ENCODE measurements at regions not wholly inside any gene's neighbourhood (a gene's known extent, or its start where the extent isn't known, plus 50 kb on each side); places are given as distances from the start of the nearest gene placed in this dataset.

GRCh38 chr3:76724706-76725105, 315.2 kb upstream of the ROBO2 start:
- Histone ChIP-seq H3K4me2 (ENCODE audit: low read length) (no peak overlapping the region), H3K4me1 (ENCODE audit: insufficient read depth, low read length, poor library complexity, severe bottlenecking) (no peaks in the 10 kb centered on the region), H3K27ac (ENCODE audit: low read depth, low read length, poor library complexity, severe bottlenecking) (no peak overlapping the region), H3K9me3 (ENCODE audit: low read length) (no peaks in the 10 kb centered on the region), H3K36me3 (ENCODE audit: insufficient read depth, low read length) (no peaks in the 10 kb centered on the region), H2AFZ (ENCODE audit: low read length) (no peak overlapping the region), H3K9me2 (ENCODE audit: insufficient read depth, low read length) (no peaks in the 10 kb centered on the region), H3K4me3 (ENCODE audit: low read depth, low read length, poor library complexity, severe bottlenecking) (no peak overlapping the region), H3K79me2 (ENCODE audit: insufficient read depth, low read depth, low read length) (no peaks in the 10 kb centered on the region), H4K20me1 (ENCODE audit: insufficient read depth, low read length) (no peaks in the 10 kb centered on the region)
- DNase-seq (ENCODE audit: low spot score) = no peak
- ChIA-PET POLR2A (no interaction called here), CTCF (ENCODE audit: unreplicated experiment) (no interaction called here)
- BruUV-seq (replicated peaks) = no TSS peak
- TF ChIP-seq EZH2phosphoT487 (IDR thresholded peaks at IDR 0.05; ENCODE audit: borderline replicate concordance, low read depth, low read length) = no peak
- no peak for TF ChIP-seq CTCF (conservative IDR thresholded peaks at IDR 0.05; ENCODE audit: low read length)
- intact Hi-C loops (cut with micrococcal nuclease; ENCODE audit: unreplicated experiment) = no loop called here

GRCh38 chr3:76726034-76726433, 313.9 kb upstream of the ROBO2 start:
- no peaks in the 10 kb centered on the region for H3K9me2 ChIP-seq (ENCODE audit: insufficient read depth, low read length)
- H3K4me2 ChIP-seq (ENCODE audit: low read length) = no peak overlapping the region
- H4K20me1 ChIP-seq (ENCODE audit: insufficient read depth, low read length) = no peaks in the 10 kb centered on the region
- intact Hi-C loops (cut with micrococcal nuclease; ENCODE audit: unreplicated experiment) = no loop called here
- TF ChIP-seq EZH2phosphoT487 (IDR thresholded peaks at IDR 0.05; ENCODE audit: borderline replicate concordance, low read depth, low read length) (no peak), CTCF (conservative IDR thresholded peaks at IDR 0.05; ENCODE audit: low read length) (no peak)
- no TSS peak for BruUV-seq (replicated peaks)
- H3K4me1 ChIP-seq (ENCODE audit: insufficient read depth, low read length, poor library complexity, severe bottlenecking) = no peaks in the 10 kb centered on the region
- no peak overlapping the region for H2AFZ ChIP-seq (ENCODE audit: low read length)
- no peaks in the 10 kb centered on the region for H3K36me3 ChIP-seq (ENCODE audit: insufficient read depth, low read length)
- H3K27ac ChIP-seq (ENCODE audit: low read depth, low read length, poor library complexity, severe bottlenecking) = no peak overlapping the region
- DNase-seq (ENCODE audit: low spot score) = no peak
- ChIA-PET CTCF (ENCODE audit: unreplicated experiment) (no interaction called here), POLR2A (interaction anchor here (0.5 kb wide), 1 partner anchor 120 kb away, joined by 3 read pairs; no protein-coding TSS in a partner anchor)
- H3K79me2 ChIP-seq (ENCODE audit: insufficient read depth, low read depth, low read length) = no peaks in the 10 kb centered on the region
- H3K9me3 ChIP-seq (ENCODE audit: low read length) = no peaks in the 10 kb centered on the region
- H3K4me3 ChIP-seq (ENCODE audit: low read depth, low read length, poor library complexity, severe bottlenecking) = no peak overlapping the region

GRCh38 chr3:76728426-76728825, 311.5 kb upstream of the ROBO2 start:
- Histone ChIP-seq H3K27ac (ENCODE audit: low read depth, low read length, poor library complexity, severe bottlenecking) (no peak overlapping the region), H4K20me1 (ENCODE audit: insufficient read depth, low read length) (no peaks in the 10 kb centered on the region), H3K4me2 (ENCODE audit: low read length) (no peak overlapping the region), H3K36me3 (ENCODE audit: insufficient read depth, low read length) (no peaks in the 10 kb centered on the region), H3K9me3 (ENCODE audit: low read length) (no peaks in the 10 kb centered on the region), H3K4me1 (ENCODE audit: insufficient read depth, low read length, poor library complexity, severe bottlenecking) (no peaks in the 10 kb centered on the region), H2AFZ (ENCODE audit: low read length) (no peak overlapping the region), H3K4me3 (ENCODE audit: low read depth, low read length, poor library complexity, severe bottlenecking) (no peak overlapping the region), H3K79me2 (ENCODE audit: insufficient read depth, low read depth, low read length) (no peaks in the 10 kb centered on the region), H3K9me2 (ENCODE audit: insufficient read depth, low read length) (no peaks in the 10 kb centered on the region)
- CTCF ChIA-PET (ENCODE audit: unreplicated experiment) = no interaction called here
- BruUV-seq (replicated peaks) = no TSS peak
- DNase-seq (ENCODE audit: low spot score) = no peak
- POLR2A ChIA-PET = interaction anchor here (0.7 kb wide), 1 partner anchor 56 kb away, joined by 3 read pairs; no protein-coding TSS in a partner anchor
- intact Hi-C loops (cut with micrococcal nuclease; ENCODE audit: unreplicated experiment) = no loop called here
- TF ChIP-seq CTCF (conservative IDR thresholded peaks at IDR 0.05; ENCODE audit: low read length) = no peak
- TF ChIP-seq EZH2phosphoT487 (IDR thresholded peaks at IDR 0.05; ENCODE audit: borderline replicate concordance, low read depth, low read length) = no peak
